ENCODE measurements at regions not wholly inside any gene's neighbourhood (a gene's known extent, or its start where the extent isn't known, plus 50 kb on each side); places are given as distances from the start of the nearest gene placed in this dataset.

DNA sequence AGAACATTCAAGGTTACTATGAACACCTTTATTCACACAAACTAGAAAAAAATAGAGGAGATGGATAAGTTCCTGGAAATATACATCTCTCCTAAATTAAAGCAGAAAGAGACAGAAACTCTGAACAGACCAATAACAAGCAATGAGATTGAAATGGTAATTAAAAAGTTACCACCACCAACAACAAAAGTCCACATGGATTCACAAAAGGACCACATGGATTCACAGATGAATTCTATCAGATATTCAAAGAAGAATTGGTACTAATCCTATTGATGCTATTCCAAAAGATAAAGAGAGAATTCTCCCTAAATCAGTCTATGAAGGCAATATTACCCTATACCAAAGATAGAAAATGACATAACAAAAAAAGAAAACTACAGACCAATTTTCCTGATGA is 518.9 kb downstream of the PRDM9 start:
- Histone ChIP-seq H2AFZ (ENCODE audit: low read length) (no peak overlapping the region), H3K36me3 (ENCODE audit: control insufficient read depth, insufficient read depth, low read length) (no peaks in the 10 kb centered on the region), H3K4me3 (replicated peaks in 1 of 4; ENCODE audit: control extremely low read depth in 1 of 4, insufficient read depth in 1 of 4, low read depth in 3 of 4, low read length in 4 of 4) (no peak overlapping the region), H3K9me3 (ENCODE audit: control insufficient read depth, insufficient read depth, low read depth, low read length) (no peaks in the 10 kb centered on the region), H3K4me2 (ENCODE audit: extremely low read depth, insufficient read depth, low read length) (no peak overlapping the region), H3K27me3 (ENCODE audit: control insufficient read depth, insufficient read depth, low read length) (no peaks in the 10 kb centered on the region), H3K4me1 (ENCODE audit: control insufficient read depth, extremely low read depth, insufficient read depth, low read length) (no peaks in the 10 kb centered on the region), H3K79me2 (ENCODE audit: control insufficient read depth, insufficient read depth, low read length) (no peaks in the 10 kb centered on the region), H3K9ac (ENCODE audit: insufficient read depth, low read length) (no peak overlapping the region), H4K20me1 (ENCODE audit: control insufficient read depth, extremely low read depth, insufficient read depth, low read length) (no peaks in the 10 kb centered on the region), H3K27ac (ENCODE audit: insufficient read depth, low read length) (no peak overlapping the region)
- TF ChIP-seq EZH2 (IDR thresholded peaks at IDR 0.05; ENCODE audit: low read length, missing control alignments): no peak
- TF ChIP-seq, protein P1, sequence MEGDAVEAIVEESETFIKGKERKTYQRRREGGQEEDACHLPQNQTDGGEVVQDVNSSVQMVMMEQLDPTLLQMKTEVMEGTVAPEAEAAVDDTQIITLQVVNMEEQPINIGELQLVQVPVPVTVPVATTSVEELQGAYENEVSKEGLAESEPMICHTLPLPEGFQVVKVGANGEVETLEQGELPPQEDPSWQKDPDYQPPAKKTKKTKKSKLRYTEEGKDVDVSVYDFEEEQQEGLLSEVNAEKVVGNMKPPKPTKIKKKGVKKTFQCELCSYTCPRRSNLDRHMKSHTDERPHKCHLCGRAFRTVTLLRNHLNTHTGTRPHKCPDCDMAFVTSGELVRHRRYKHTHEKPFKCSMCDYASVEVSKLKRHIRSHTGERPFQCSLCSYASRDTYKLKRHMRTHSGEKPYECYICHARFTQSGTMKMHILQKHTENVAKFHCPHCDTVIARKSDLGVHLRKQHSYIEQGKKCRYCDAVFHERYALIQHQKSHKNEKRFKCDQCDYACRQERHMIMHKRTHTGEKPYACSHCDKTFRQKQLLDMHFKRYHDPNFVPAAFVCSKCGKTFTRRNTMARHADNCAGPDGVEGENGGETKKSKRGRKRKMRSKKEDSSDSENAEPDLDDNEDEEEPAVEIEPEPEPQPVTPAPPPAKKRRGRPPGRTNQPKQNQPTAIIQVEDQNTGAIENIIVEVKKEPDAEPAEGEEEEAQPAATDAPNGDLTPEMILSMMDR (conservative IDR thresholded peaks at IDR 0.05 in 1 of 2, IDR thresholded peaks at IDR 0.05 in 1 of 2; ENCODE audit: low read depth in 1 of 2, low read length in 2 of 2): no peak
- DNase-seq (ENCODE audit: low read depth in 2 of 2): no peak

DNA sequence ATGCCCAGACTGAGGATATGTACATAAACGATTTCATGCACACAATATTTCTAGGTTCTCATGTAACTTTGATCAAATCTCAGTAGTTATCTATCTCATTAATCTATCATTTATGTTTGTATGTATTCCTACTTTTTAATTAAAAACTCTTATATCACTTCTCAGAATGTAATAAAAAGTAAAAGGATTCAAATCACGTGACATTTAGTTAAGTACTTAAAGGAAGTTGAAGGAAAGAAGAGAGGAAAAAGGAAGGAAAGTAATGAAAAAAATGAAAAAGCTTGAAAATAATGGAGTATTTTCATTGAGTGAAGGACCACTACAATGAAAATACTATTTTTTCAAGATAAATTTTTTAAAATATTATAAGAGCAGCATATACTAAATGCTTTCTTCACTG is 535.3 kb downstream of the PRDM9 start:
- no peak overlapping the region for H3K4me2 ChIP-seq (ENCODE audit: extremely low read depth, insufficient read depth, low read length)

DNA sequence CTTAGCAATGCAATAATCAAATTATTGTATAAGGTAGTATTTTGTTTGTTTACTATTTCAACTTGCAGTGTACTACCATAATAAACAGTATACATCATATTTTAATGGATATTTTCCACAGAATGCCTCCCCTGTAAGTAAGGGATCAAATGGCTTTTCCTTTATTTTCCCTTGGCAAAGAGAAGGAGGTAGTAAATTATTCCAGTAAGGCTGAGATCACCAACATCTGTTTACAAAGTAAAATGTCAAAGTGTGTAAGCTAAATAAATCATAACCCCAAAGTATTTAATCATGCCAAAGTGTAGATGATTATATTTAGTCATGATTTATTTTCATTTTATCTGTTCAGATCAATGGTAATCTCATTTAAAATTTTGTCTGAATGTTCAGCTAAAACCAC is 537.6 kb downstream of the PRDM9 start:
- Histone ChIP-seq H3K4me3 (replicated peaks in 1 of 4; ENCODE audit: control extremely low read depth in 1 of 4, insufficient read depth in 1 of 4, low read depth in 3 of 4, low read length in 4 of 4) (no peak overlapping the region), H3K27ac (ENCODE audit: insufficient read depth, low read length) (no peak overlapping the region), H3K36me3 (ENCODE audit: control insufficient read depth, insufficient read depth, low read length) (no peaks in the 10 kb centered on the region), H3K27me3 (ENCODE audit: control insufficient read depth, insufficient read depth, low read length) (no peaks in the 10 kb centered on the region), H3K9ac (ENCODE audit: insufficient read depth, low read length) (no peak overlapping the region), H3K79me2 (ENCODE audit: control insufficient read depth, insufficient read depth, low read length) (no peaks in the 10 kb centered on the region), H3K4me2 (ENCODE audit: extremely low read depth, insufficient read depth, low read length) (no peak overlapping the region), H2AFZ (ENCODE audit: low read length) (no peak overlapping the region), H3K9me3 (ENCODE audit: control insufficient read depth, insufficient read depth, low read depth, low read length) (no peaks in the 10 kb centered on the region), H3K4me1 (ENCODE audit: control insufficient read depth, extremely low read depth, insufficient read depth, low read length) (no peaks in the 10 kb centered on the region), H4K20me1 (ENCODE audit: control insufficient read depth, extremely low read depth, insufficient read depth, low read length) (no peaks in the 10 kb centered on the region)
- DNase-seq (ENCODE audit: low read depth in 2 of 2): no peak
- TF ChIP-seq, protein P1 (conservative IDR thresholded peaks at IDR 0.05 in 1 of 2, IDR thresholded peaks at IDR 0.05 in 1 of 2; ENCODE audit: low read depth in 1 of 2, low read length in 2 of 2): no peak
- no peak for TF ChIP-seq EZH2 (IDR thresholded peaks at IDR 0.05; ENCODE audit: low read length, missing control alignments)

More for the DNA sequence above, 535.3 kb downstream of the PRDM9 start:
- Histone ChIP-seq H4K20me1 (ENCODE audit: control insufficient read depth, extremely low read depth, insufficient read depth, low read length) (no peaks in the 10 kb centered on the region), H3K4me1 (ENCODE audit: control insufficient read depth, extremely low read depth, insufficient read depth, low read length) (no peaks in the 10 kb centered on the region), H2AFZ (ENCODE audit: low read length) (no peak overlapping the region), H3K9ac (ENCODE audit: insufficient read depth, low read length) (no peak overlapping the region), H3K79me2 (ENCODE audit: control insufficient read depth, insufficient read depth, low read length) (no peaks in the 10 kb centered on the region), H3K9me3 (ENCODE audit: control insufficient read depth, insufficient read depth, low read depth, low read length) (no peaks in the 10 kb centered on the region), H3K36me3 (ENCODE audit: control insufficient read depth, insufficient read depth, low read length) (no peaks in the 10 kb centered on the region), H3K27ac (ENCODE audit: insufficient read depth, low read length) (no peak overlapping the region), H3K27me3 (ENCODE audit: control insufficient read depth, insufficient read depth, low read length) (no peaks in the 10 kb centered on the region), H3K4me3 (replicated peaks in 1 of 4; ENCODE audit: control extremely low read depth in 1 of 4, insufficient read depth in 1 of 4, low read depth in 3 of 4, low read length in 4 of 4) (no peak overlapping the region)
- DNase-seq (ENCODE audit: low read depth in 2 of 2): no peak
- TF ChIP-seq EZH2 (IDR thresholded peaks at IDR 0.05; ENCODE audit: low read length, missing control alignments): no peak
- TF ChIP-seq, protein P1 (conservative IDR thresholded peaks at IDR 0.05 in 1 of 2, IDR thresholded peaks at IDR 0.05 in 1 of 2; ENCODE audit: low read depth in 1 of 2, low read length in 2 of 2): no peak

Data from fibroblast of lung (primary cell).